ENCODE measurements at regions not wholly inside any gene's neighbourhood (a gene's known extent, or its start where the extent isn't known, plus 50 kb on each side); places are given as distances from the start of the nearest gene placed in this dataset.

GRCh38 chr18:22273101-22274039 lies 104.0 kb downstream of the GATA6 start:
- TF ChIP-seq CTCF (conservative IDR thresholded peaks at IDR 0.05) = no peak
- TF ChIP-seq EZH2 (IDR thresholded peaks at IDR 0.05; ENCODE audit: low read depth) = no peak
